K562 (cell line): ENCODE measurements at regions not wholly inside any gene's neighbourhood (a gene's known extent, or its start where the extent isn't known, plus 50 kb on each side); places are given as distances from the start of the nearest gene placed in this dataset.

ENCODE experiments used
- C11orf30 ChIP-seq: fragments of 450-650 bp; IDR thresholded peaks from 2 replicates; pipeline ENCODE4 v1.6.1; 2016; ENCODE audit warnings: low read depth, mild to moderate bottlenecking
- HEY1 ChIP-seq: fragments of 250-450 bp; sonication (Bioruptor Pico); IDR thresholded peaks from 2 replicates; pipeline ENCODE4 v1.5.0; 2020; ENCODE audit warnings: mild to moderate bottlenecking, moderate library complexity, borderline replicate concordance
- HNRNPK ChIP-seq: fragments of 200-400 bp; formaldehyde crosslinking; IDR thresholded peaks from one replicate; pipeline ENCODE4 v1.6.1; 2018; ENCODE audit warnings: mild to moderate bottlenecking, low read depth, low read length; ENCODE audit not compliant: poor library complexity, severe bottlenecking
- HOXB6 ChIP-seq: fragments of 250-450 bp; sonication (Bioruptor Pico); IDR thresholded peaks from 2 replicates; pipeline ENCODE4 v1.5.1; 2022; ENCODE audit warnings: mild to moderate bottlenecking, borderline replicate concordance
- JUN ChIP-seq, 2 experiments: sonication (generic) in 1 of 2; formaldehyde crosslinking in 1 of 2; IDR thresholded peaks; 2 replicates each; pipeline versions ENCODE4 v1.6.1 to v1.8.0; 2012 to 2022; ENCODE audit warnings: borderline replicate concordance in 2 of 2, mild to moderate bottlenecking in 2 of 2, improper control_type of control experiment in 1 of 2, low read depth in 1 of 2, low read length in 1 of 2, missing genetic modification reagents in 1 of 2
- SLC30A9 ChIP-seq: fragments of 250-450 bp; sonication (Bioruptor Pico); IDR thresholded peaks from 2 replicates; pipeline ENCODE4 v1.8.0; 2022; ENCODE audit warnings: mild to moderate bottlenecking, moderate library complexity
- SMARCC2 ChIP-seq: fragments of 450-650 bp; IDR thresholded peaks from 2 replicates; pipeline ENCODE4 v1.6.1; 2017; ENCODE audit warnings: antibody characterized with exemption, moderate library complexity, mild to moderate bottlenecking, low read depth
- SOX6 ChIP-seq: fragments of 450-650 bp; IDR thresholded peaks from 2 replicates; pipeline ENCODE4 v1.6.1; 2014; ENCODE audit warnings: mild to moderate bottlenecking
- SRSF9 ChIP-seq: fragments of 200-400 bp; formaldehyde crosslinking; IDR thresholded peaks from 2 replicates; pipeline ENCODE4 v1.6.1; 2017; ENCODE audit warnings: low read depth, low read length, borderline replicate concordance
- TCFL5 ChIP-seq: fragments of 250-450 bp; sonication (Bioruptor Pico); conservative IDR thresholded peaks from 2 replicates; pipeline ENCODE4 v1.6.1; 2021; ENCODE audit warnings: mild to moderate bottlenecking, moderate library complexity, matching md5 sums
- ZNF436 ChIP-seq: fragments of 250-450, 450-650 bp; sonication (Bioruptor Pico); formaldehyde crosslinking; IDR thresholded peaks from 2 replicates; pipeline ENCODE4 v1.7.0; 2020; ENCODE audit warnings: mild to moderate bottlenecking
- ZNF444 ChIP-seq: fragments of 250-450 bp; sonication (Bioruptor Pico); IDR thresholded peaks from 2 replicates; pipeline ENCODE4 v1.4.0; 2020; ENCODE audit warnings: mild to moderate bottlenecking, moderate library complexity
- ZNF586 ChIP-seq: fragments of 450-650 bp; formaldehyde crosslinking; conservative IDR thresholded peaks from 2 replicates; pipeline ENCODE4 v1.4.0; 2020; ENCODE audit warnings: mild to moderate bottlenecking, moderate library complexity
- TF ChIP-seq, protein P1 (sequence below): sonication (generic); formaldehyde crosslinking; IDR thresholded peaks from 2 replicates; pipeline ENCODE4 v1.9.0; 2022; ENCODE audit warnings: mild to moderate bottlenecking, missing genetic modification reagents
- TF ChIP-seq, protein P2 (sequence below): sonication (generic); formaldehyde crosslinking; IDR thresholded peaks from 2 replicates; pipeline ENCODE4 v1.5.0; 2020; ENCODE audit warnings: missing genetic modification reagents
- TF ChIP-seq, protein P3 (sequence below): sonication (generic); formaldehyde crosslinking; IDR thresholded peaks from 2 replicates; pipeline ENCODE4 v1.8.1; 2022; ENCODE audit warnings: missing genetic modification reagents
- TF ChIP-seq, protein P4 (sequence below): IDR thresholded peaks from 2 replicates; pipeline ENCODE4 v1.6.1; 2011; ENCODE audit warnings: borderline replicate concordance, low read depth, mild to moderate bottlenecking, moderate library complexity, low read length; ENCODE audit not compliant: insufficient read depth, poor library complexity, severe bottlenecking
- TF ChIP-seq, protein P5 (sequence below): fragments of 250-450 bp; sonication (Bioruptor Pico); IDR thresholded peaks from 2 replicates; pipeline ENCODE4 v1.9.0; 2021; ENCODE audit warnings: mild to moderate bottlenecking
- TF ChIP-seq, protein P6 (sequence below): sonication (generic); formaldehyde crosslinking; IDR thresholded peaks from 2 replicates; pipeline ENCODE4 v1.8.1; 2023; ENCODE audit warnings: mild to moderate bottlenecking, missing genetic modification reagents, moderate library complexity

DNA sequence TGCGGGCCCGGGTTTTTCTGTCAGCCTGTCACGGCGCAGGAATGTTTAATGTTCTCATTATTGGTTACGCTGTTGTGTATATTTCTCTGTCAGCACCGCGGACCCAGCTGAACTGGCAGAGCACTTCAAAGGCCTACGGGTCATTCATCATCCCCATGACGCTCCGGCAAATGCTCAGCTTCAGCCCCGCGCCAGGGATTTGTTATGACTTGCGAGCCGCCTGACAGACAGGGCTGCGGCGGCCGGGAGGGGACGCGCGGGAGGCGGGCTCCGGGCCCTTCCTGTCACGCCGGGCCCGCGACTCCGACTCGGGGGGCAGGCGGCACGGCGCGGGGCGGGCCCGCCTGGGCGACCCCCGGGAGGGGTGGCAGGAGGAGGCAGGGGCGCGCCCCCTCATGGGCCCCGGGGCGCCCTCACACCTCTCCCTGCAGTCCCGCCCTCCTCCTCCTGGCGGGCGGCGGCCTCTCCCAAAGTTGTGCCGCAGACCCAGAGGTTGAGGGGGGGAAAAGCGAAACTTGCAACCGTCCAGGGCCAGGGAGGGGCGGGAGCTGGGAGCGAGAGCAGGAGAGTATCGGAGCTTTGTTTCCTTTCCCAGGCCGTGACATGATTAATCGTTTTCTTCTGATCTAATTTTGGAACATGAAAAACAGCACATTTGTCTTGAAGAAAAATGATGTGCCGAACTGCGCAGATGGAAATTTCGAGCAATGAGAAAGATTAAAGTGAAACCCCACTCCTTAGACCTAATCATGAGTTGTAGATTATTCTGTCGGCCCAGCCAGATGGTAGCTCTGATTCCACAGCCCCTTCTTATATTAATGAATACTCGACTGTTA, 59.3 kb upstream of the COMTD1 start (continued):
- TF ChIP-seq SMARCC2 = no peak
- TF ChIP-seq JUN (IDR thresholded peaks at IDR 0.05; ENCODE audit: borderline replicate concordance, low read depth, low read length) = no peak
- TF ChIP-seq JUN (CRISPR knock-in tag; IDR thresholded peaks at IDR 0.05; ENCODE audit: borderline replicate concordance) = no peak
- TF ChIP-seq TCFL5 (CRISPR knock-in tag) = no peak
- TF ChIP-seq, protein P1, sequence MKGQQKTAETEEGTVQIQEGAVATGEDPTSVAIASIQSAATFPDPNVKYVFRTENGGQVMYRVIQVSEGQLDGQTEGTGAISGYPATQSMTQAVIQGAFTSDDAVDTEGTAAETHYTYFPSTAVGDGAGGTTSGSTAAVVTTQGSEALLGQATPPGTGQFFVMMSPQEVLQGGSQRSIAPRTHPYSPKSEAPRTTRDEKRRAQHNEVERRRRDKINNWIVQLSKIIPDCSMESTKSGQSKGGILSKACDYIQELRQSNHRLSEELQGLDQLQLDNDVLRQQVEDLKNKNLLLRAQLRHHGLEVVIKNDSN (CRISPR knock-in tag) = no peak
- TF ChIP-seq, protein P2, sequence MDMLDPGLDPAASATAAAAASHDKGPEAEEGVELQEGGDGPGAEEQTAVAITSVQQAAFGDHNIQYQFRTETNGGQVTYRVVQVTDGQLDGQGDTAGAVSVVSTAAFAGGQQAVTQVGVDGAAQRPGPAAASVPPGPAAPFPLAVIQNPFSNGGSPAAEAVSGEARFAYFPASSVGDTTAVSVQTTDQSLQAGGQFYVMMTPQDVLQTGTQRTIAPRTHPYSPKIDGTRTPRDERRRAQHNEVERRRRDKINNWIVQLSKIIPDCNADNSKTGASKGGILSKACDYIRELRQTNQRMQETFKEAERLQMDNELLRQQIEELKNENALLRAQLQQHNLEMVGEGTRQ (CRISPR knock-in tag) = no peak
- TF ChIP-seq HNRNPK = no peak
- TF ChIP-seq SRSF9 = no peak
- TF ChIP-seq, protein P3, sequence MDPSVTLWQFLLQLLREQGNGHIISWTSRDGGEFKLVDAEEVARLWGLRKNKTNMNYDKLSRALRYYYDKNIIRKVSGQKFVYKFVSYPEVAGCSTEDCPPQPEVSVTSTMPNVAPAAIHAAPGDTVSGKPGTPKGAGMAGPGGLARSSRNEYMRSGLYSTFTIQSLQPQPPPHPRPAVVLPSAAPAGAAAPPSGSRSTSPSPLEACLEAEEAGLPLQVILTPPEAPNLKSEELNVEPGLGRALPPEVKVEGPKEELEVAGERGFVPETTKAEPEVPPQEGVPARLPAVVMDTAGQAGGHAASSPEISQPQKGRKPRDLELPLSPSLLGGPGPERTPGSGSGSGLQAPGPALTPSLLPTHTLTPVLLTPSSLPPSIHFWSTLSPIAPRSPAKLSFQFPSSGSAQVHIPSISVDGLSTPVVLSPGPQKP (CRISPR knock-in tag) = no peak
- TF ChIP-seq HOXB6 = no peak
- no peak for TF ChIP-seq HEY1 (CRISPR knock-in tag)
- TF ChIP-seq, protein P4, sequence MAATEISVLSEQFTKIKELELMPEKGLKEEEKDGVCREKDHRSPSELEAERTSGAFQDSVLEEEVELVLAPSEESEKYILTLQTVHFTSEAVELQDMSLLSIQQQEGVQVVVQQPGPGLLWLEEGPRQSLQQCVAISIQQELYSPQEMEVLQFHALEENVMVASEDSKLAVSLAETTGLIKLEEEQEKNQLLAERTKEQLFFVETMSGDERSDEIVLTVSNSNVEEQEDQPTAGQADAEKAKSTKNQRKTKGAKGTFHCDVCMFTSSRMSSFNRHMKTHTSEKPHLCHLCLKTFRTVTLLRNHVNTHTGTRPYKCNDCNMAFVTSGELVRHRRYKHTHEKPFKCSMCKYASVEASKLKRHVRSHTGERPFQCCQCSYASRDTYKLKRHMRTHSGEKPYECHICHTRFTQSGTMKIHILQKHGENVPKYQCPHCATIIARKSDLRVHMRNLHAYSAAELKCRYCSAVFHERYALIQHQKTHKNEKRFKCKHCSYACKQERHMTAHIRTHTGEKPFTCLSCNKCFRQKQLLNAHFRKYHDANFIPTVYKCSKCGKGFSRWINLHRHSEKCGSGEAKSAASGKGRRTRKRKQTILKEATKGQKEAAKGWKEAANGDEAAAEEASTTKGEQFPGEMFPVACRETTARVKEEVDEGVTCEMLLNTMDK = no peak
- TF ChIP-seq C11orf30 = no peak
- TF ChIP-seq SOX6 = peak; percentile 46
- TF ChIP-seq SLC30A9 (CRISPR knock-in tag) = no peak
- no peak for TF ChIP-seq ZNF444 (CRISPR knock-in tag)
- no peak for TF ChIP-seq ZNF586 (CRISPR knock-in tag)
- TF ChIP-seq, protein P5, sequence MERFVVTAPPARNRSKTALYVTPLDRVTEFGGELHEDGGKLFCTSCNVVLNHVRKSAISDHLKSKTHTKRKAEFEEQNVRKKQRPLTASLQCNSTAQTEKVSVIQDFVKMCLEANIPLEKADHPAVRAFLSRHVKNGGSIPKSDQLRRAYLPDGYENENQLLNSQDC = no peak
- TF ChIP-seq, protein P6, sequence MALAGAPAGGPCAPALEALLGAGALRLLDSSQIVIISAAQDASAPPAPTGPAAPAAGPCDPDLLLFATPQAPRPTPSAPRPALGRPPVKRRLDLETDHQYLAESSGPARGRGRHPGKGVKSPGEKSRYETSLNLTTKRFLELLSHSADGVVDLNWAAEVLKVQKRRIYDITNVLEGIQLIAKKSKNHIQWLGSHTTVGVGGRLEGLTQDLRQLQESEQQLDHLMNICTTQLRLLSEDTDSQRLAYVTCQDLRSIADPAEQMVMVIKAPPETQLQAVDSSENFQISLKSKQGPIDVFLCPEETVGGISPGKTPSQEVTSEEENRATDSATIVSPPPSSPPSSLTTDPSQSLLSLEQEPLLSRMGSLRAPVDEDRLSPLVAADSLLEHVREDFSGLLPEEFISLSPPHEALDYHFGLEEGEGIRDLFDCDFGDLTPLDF (CRISPR knock-in tag) = no peak
- TF ChIP-seq ZNF436 (CRISPR knock-in tag) = no peak
